Small intestine (tissue), 7 donors: ENCODE measurements at regions not wholly inside any gene's neighbourhood (a gene's known extent, or its start where the extent isn't known, plus 50 kb on each side); places are given as distances from the start of the nearest gene placed in this dataset.
A peak's percentile ranks its signal among the peaks of the same experiment; 100 is the strongest.
"Not testable (repeated sequence)": the region's sequence is repeated elsewhere in the genome, so short reads cannot be mapped to it uniquely, and the experiment has no call there.

ENCODE experiments used
- DNase-seq, 2 donors: peaks; one replicate each; pipeline versions ENCODE4 v3.0.0 to v3.0.0-alpha.2; 2013
- FAIRE-seq: peaks from 2 replicates; lab custom pipeline; 2012; peaks lifted over from hg19 to GRCh38; lab: Jason Lieb, UNC
- H3K27ac ChIP-seq, 3 donors: one replicate each; pipeline ENCODE4 v1.5.1; 2013; ENCODE audit warnings: low read length in 2 of 3, mild to moderate bottlenecking in 2 of 3, control low read depth in 1 of 3, inconsistent platforms in 1 of 3, low read depth in 1 of 3, moderate library complexity in 1 of 3
- H3K27me3 ChIP-seq, 3 donors: one replicate each; pipeline ENCODE4 v1.6.1; 2013; ENCODE audit warnings: low read length in 3 of 3, inconsistent platforms in 1 of 3; ENCODE audit not compliant: control insufficient read depth in 3 of 3, insufficient read depth in 3 of 3
- H3K36me3 ChIP-seq, 3 donors: one replicate each; pipeline ENCODE4 v1.6.1; 2013; ENCODE audit warnings: low read length in 3 of 3, inconsistent platforms in 1 of 3, low read depth in 1 of 3, mild to moderate bottlenecking in 1 of 3, moderate library complexity in 1 of 3; ENCODE audit not compliant: control insufficient read depth in 3 of 3, insufficient read depth in 2 of 3
- H3K4me1 ChIP-seq, 3 donors: one replicate each; pipeline ENCODE4 v1.6.1; 2013; ENCODE audit warnings: low read length in 2 of 3, inconsistent platforms in 1 of 3, low read depth in 1 of 3, mild to moderate bottlenecking in 1 of 3, moderate library complexity in 1 of 3; ENCODE audit not compliant: control insufficient read depth in 3 of 3, insufficient read depth in 2 of 3
- H3K4me3 ChIP-seq, 3 donors: one replicate each; pipeline ENCODE4 v1.5.1; 2013; ENCODE audit warnings: low read length in 3 of 3, control low read depth in 1 of 3, inconsistent platforms in 1 of 3, low read depth in 1 of 3, mild to moderate bottlenecking in 1 of 3, moderate library complexity in 1 of 3
- H3K9me3 ChIP-seq, 2 donors: one replicate each; pipeline ENCODE4 v1.6.1; 2013; ENCODE audit warnings: low read depth in 1 of 2, low read length in 1 of 2; ENCODE audit not compliant: control insufficient read depth in 2 of 2, insufficient read depth in 1 of 2
- WGBS, 3 donors: extraction: QIAGEN DNeasy Blood & Tissue Kit; methylation state at CpG; one replicate each; pipeline ENCODE4 v1.1.7; 2013; 5-methylcytosine and 5-hydroxymethylcytosine counted together
- donor health status: healthy with polysubstance abuse.
- donor health status: control.
- donor health status: control.
- donor health status: Bipolar disorder and iron deficiency.
- donor health status: healthy.

- DNase-seq: no peak
- no peak overlapping the region for H3K27ac ChIP-seq
- H3K4me1 ChIP-seq: no peaks in the 10 kb centered on the region
- no peak overlapping the region for H3K4me3 ChIP-seq
- peaks cover 0 to 10% of the 10 kb centered on the region in 2 donors for H3K9me3 ChIP-seq
- H3K36me3 ChIP-seq: no peaks in the 10 kb centered on the region
- peaks cover 0 to 2% (median 0%) of the 10 kb centered on the region in 3 donors for H3K27me3 ChIP-seq
- 81 to 85% (median 85%) methylated on average over 7 of the region's 7 CpGs for WGBS, 3 donors
- FAIRE-seq: no peak
Measured at GRCh38 chr18:78482378-78482777, 497.2 kb upstream of the SALL3 start.

- Histone ChIP-seq H3K4me1 (no peaks in the 10 kb centered on the region), H3K27ac (no peak overlapping the region), H3K4me3 (no peak overlapping the region), H3K36me3 (no peaks in the 10 kb centered on the region), H3K9me3 (peaks cover 0 to 18% of the 10 kb centered on the region in 2 donors), H3K27me3 (peaks cover 0 to 2% (median 0%) of the 10 kb centered on the region in 3 donors)
- peak in 1 of 2 donors; percentile 59 for DNase-seq
- 23 to 65% (median 36%) methylated on average over 6 of the region's 6 CpGs for WGBS, 3 donors
- FAIRE-seq: no peak
Measured at GRCh38 chr18:78487649-78488048, 492.0 kb upstream of the SALL3 start.

- Histone ChIP-seq H3K27me3 (no peaks in the 10 kb centered on the region), H3K4me1 (no peaks in the 10 kb centered on the region), H3K36me3 (no peaks in the 10 kb centered on the region), H3K27ac (no peak overlapping the region), H3K4me3 (no peak overlapping the region), H3K9me3 (peaks cover 1 to 28% of the 10 kb centered on the region in 2 donors)
- no peak for FAIRE-seq
- 90 to 91% (median 90%) methylated on average over 19 of the region's 19 CpGs for WGBS, 3 donors
- DNase-seq: no peak
Measured at GRCh38 chr18:78492064-78492812, 487.4 kb upstream of the SALL3 start.

- Histone ChIP-seq H3K36me3 (no peaks in the 10 kb centered on the region), H3K27me3 (no peaks in the 10 kb centered on the region), H3K27ac (no peak overlapping the region), H3K4me1 (no peaks in the 10 kb centered on the region), H3K9me3 (peaks cover 1 to 28% of the 10 kb centered on the region in 2 donors), H3K4me3 (no peak overlapping the region)
- DNase-seq (no peak), FAIRE-seq (no peak)
- WGBS, 3 donors: 82 to 91% (median 87%) methylated on average over 15 to 16 of the region's 16 CpGs
Measured at GRCh38 chr18:78492813-78493371, 486.7 kb upstream of the SALL3 start.

- WGBS, 3 donors: 25 to 40% (median 29%) methylated on average over 4 to 5 of the region's 5 CpGs
- FAIRE-seq, H3K4me1 ChIP-seq, H3K4me3 ChIP-seq, H3K27me3 ChIP-seq, H3K36me3 ChIP-seq, H3K27ac ChIP-seq, DNase-seq: not testable (repeated sequence)
- peaks cover 1 to 28% of the 10 kb centered on the region in 2 donors for H3K9me3 ChIP-seq
Measured at GRCh38 chr18:78493490-78493889, 486.1 kb upstream of the SALL3 start.

GRCh38 chr18:78494204-78495085 is 485.2 kb upstream of the SALL3 start:
- H3K27ac ChIP-seq: no peak overlapping the region
- no peak for DNase-seq
- peaks cover 1 to 29% of the 10 kb centered on the region in 2 donors for H3K9me3 ChIP-seq
- no peaks in the 10 kb centered on the region for H3K27me3 ChIP-seq
- H3K4me1 ChIP-seq: no peaks in the 10 kb centered on the region
- no peak overlapping the region for H3K4me3 ChIP-seq
- WGBS, 3 donors: 77 to 83% (median 81%) methylated on average over 22 of the region's 22 CpGs
- H3K36me3 ChIP-seq: no peaks in the 10 kb centered on the region
- no peak for FAIRE-seq

GRCh38 chr18:78495550-78495949 is 484.1 kb upstream of the SALL3 start:
- H3K27me3 ChIP-seq: no peaks in the 10 kb centered on the region
- WGBS, 3 donors: 87 to 94% (median 93%) methylated on average over 14 of the region's 14 CpGs
- no peak for DNase-seq
- H3K4me3 ChIP-seq: no peak overlapping the region
- FAIRE-seq: no peak
- H3K27ac ChIP-seq: no peak overlapping the region
- peaks cover 1 to 36% of the 10 kb centered on the region in 2 donors for H3K9me3 ChIP-seq
- no peaks in the 10 kb centered on the region for H3K36me3 ChIP-seq
- H3K4me1 ChIP-seq: no peaks in the 10 kb centered on the region

GRCh38 chr18:78496079-78496478 is 483.5 kb upstream of the SALL3 start:
- FAIRE-seq (no peak), DNase-seq (no peak)
- Histone ChIP-seq H3K4me1 (no peaks in the 10 kb centered on the region), H3K27me3 (no peaks in the 10 kb centered on the region), H3K9me3 (peaks cover 1 to 40% of the 10 kb centered on the region in 2 donors), H3K27ac (no peak overlapping the region), H3K36me3 (no peaks in the 10 kb centered on the region), H3K4me3 (no peak overlapping the region)
- 81 to 89% (median 84%) methylated on average over 16 of the region's 16 CpGs for WGBS, 3 donors
